ENCODE measurements at regions not wholly inside any gene's neighbourhood (a gene's known extent, or its start where the extent isn't known, plus 50 kb on each side); places are given as distances from the start of the nearest gene placed in this dataset.
"Not testable (repeated sequence)": the region's sequence is repeated elsewhere in the genome, so short reads cannot be mapped to it uniquely, and the experiment has no call there.

DNA sequence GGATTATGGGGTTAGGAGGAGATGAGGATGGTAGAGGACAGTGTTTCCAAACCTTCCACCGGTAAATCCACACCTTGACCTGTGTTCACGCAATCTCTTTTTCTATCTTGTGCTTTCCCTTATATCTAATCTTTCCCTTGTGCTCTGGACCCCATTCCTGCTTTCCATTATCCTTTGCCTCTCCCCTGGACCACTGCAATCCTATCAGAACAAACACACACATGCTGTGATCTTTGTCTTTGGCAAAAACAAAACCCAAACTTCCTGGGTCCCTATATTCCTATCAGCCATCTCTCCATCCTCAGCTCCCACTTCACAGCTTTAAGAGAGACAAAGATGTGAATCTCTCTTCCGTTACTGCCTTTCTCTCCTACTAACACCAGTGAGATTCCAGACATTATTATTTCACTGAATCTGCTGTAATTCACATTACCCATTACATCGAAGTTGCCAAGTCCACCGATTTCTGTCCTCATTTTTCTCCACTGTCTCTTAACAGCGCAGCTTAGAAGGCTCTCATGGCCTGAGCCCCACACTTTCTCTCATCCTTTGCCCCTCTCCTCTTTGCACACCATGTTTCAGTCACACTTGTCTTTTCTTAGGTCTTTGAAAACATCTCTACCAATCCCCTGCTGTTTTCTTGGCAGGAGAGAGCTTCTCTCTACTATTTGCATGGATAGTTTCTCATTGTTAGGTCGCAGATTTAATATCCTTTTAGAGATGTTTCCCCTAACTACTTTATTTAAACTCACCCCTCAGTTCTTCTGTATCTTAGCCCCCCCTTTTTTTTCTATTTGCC is 230.0 kb upstream of the B3GALT2 start:
- DNase-seq = no peak

DNA sequence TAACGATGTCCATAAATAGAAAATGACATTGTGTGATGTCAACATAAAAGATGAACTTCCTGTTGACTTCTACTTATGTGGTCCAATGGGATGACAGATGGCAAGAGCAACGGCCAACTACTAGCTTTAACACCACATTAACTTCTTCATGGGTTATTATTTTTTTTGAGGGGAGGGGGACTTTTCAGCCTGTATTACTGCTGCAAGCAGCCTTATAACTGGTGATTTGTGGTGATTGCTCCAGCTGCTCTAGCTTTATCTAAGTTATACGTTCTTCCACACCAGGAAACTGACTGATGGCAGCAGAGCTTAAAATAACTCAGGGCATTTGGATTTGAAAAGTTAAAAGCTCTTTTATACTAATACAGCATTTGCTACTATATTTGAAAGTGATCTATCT is 228.8 kb upstream of the B3GALT2 start:
- no peak for DNase-seq

DNA sequence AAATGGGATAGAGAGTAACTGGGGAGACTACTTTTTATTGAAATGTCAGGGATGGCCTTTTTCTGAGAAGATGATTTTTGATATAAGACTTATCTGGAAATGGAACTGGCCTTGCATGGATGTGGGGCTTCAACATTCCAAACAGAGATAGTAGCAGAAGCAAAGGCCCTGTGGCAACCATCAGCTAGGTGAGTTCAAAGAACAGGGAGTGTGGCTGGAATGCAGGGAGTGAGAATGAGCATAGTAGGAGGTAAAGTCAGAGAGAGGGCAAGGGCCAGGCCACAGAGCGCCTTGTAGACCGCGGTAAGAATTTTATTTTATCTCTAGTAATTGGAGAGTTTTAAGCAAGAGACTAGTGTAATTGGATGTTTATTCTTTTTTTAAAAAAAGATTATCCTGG is 227.0 kb upstream of the B3GALT2 start:
- DNase-seq = no peak

DNA sequence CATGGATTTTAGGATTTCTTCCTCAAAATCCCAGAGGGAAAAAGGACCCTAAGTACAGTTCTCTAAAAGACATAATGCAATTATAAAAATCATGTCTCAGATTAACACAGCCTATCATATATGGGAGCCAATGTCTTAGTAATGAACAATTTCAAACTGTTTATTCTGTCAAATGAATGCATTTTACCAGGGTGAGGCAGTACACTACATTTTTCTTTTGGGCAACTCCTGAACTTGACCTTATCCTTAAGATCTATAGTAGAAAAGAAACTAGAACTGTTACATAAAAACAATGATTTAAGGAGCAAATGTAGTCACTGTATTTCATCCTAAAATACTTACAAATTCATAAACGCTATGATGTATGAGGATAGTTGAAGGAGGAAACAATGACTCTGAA is 226.3 kb upstream of the B3GALT2 start:
- no peak for DNase-seq

DNA sequence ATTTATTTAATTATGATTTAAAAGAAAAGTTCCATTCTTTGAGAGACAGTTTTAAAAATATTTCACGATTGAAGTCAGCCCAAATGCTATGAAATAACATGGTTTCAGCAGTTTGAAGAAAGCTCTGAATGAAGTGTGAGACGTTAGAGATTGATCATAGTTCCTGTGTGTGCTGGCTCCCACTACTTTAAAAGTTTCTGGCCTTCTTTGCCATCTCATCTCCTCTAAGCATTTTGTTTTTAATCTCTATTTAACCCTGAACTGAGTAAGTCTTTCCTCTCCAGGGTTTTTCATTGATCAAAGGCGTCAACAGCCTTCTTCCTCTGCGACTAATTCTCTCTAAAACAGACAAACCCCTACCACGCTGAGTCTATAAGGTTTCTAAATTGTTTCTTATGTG is 225.3 kb upstream of the B3GALT2 start:
- DNase-seq = no peak

DNA sequence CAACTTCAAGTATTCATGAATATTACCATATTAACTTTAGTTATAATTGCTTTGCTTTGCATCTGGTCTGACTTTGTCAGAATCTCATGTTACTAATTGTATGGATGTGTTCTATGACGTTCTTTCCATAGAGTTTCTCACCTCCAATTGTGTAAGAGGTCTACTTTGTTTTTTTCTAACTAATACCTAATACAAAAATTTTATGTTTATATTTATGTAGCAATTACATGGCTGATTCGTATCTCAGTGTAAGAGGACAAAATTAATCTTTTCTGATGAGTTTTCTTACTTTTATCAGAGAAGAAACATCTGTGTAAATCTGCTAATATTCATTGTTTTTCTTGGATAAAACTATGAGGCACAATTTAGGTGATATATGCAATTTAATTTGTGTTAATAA is 224.8 kb upstream of the B3GALT2 start:
- DNase-seq = no peak

DNA sequence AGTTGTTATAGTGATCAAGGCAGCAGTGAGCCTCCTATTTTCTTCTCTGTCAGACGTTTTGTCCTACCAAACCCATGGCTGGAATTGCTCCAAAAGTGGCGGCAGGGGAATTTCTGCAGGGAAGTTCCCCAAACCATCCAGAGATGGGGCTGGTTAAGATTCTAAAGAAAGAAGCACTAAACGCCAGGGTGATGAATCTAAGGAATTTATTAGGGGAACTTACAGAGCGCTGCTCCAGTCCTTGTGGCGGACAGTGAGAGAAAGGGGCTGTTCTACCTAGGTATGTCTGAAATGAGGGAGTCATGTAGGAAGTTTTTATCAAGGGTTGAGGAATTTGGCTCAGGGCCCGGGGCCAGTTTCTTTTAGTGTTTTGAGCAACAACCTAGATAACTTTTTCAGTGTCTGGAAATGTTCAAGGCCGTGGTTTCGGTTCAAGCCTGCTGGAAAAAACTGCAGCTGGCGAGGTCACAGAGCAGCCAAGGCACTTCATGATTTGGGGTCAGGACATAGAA is 222.4 kb upstream of the B3GALT2 start:
- DNase-seq = peak; percentile 2

DNA sequence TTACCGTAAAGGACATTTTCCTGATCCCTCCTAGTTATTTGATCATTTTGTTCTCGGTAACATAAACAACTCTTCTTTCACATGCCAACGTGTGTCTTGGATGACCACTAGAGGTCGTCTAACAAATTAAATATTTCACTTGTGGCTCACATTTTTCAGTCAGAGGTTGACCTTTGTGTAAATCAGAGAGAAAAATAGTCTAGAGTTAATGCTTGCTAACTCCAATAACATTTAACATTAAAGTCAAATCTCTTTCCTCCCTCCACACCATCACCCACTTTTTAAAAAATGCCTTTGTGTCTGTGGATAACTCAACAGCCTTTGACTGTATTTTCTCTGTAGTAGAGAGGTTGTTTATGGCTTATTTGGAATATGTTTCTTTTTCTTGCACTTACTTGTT is 220.5 kb upstream of the B3GALT2 start:
- DNase-seq = no peak

DNA sequence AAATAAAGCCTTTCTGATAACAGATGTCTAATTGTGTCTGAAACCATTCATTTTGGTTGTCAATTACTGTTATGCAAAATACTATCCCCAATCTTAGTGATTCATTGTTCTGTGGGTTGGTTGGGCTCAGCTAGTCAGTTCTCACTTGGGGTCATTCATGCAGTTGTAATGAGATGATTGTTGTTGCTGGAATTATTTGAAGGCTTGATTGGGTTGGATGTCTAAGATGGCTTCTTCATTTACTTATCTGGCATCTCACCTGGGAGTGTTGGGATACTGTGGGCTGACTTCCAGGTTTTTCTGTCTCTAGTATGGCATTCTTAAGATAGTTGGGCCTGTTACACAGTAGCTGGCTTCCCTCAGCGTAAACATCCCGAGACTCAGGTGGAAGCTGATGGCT is 217.8 kb upstream of the B3GALT2 start:
- DNase-seq = no peak

DNA sequence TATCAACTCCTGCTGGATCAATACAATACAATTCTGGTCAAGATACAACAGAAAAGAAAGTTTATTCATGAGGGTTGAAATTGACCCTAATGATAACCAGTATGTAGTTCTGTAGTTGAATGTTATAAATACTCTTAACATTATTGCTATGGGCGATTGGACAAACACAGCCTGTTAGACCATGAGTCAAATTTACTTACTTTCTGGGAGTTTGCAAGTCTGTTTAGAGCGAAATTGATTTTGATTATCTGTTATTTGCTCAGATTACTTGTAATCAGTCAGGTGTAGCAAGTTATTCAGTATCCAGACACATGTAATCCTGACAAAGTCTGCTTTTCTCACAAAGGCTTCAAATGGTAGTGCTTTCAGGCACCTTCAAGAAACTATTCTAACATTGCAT is 216.6 kb upstream of the B3GALT2 start:
- DNase-seq = no peak

DNA sequence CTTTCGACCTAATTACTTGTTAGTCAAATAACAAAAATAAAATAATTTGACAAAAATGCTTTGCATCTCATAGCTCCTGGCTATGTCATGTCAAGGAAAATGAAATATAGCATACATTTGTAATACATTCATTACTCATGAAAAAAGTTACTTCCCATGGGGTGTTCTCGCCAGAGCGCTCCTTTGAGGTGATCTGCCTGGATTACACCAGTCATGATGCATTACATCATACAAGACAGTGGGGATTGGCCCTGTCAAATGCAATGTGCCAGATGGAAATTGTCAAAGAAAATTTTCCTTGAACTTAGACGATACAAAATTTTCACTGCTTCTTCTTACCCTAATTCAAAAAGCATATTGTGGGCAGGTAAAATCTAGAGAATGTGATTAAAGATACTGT is 215.6 kb upstream of the B3GALT2 start:
- no peak for DNase-seq

DNA sequence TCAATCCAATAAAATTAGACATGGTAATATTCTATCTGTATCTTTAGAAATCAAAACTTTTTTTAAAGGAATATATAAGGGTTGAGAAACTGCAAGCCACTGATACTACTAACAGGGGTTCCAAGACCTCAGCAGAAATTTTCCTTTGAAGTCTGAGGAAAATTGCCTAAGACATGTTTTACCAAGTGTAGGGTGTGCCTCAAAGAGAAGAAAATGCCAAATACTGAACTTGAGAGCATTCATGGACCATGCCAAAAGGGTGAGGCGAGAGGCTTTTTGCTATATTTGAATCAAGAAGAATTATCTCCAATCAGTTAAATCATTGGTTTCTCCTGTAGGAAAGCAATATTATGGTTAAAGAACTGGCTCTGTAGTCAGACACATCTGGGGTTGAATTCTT is 207.9 kb upstream of the B3GALT2 start:
- no peak for DNase-seq

DNA sequence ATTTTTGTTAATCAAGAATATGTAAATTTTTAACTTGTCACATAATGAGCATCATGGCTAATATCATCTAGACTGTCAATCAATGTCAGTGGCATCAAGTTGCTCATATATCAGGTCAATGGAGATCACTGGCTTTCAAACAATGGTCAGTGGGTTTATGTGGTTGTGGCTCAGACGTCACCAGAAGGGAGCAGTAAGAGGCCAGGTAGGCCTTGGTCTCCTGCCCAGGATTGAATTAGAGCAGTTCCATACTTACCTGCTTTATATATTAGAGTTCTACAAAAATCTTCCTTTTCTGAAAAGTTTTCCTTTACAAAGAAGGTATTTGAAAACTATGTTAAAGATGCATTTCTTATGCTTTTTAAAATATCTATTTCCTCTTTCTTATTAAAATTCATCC is 206.3 kb upstream of the B3GALT2 start:
- DNase-seq = no peak

DNA sequence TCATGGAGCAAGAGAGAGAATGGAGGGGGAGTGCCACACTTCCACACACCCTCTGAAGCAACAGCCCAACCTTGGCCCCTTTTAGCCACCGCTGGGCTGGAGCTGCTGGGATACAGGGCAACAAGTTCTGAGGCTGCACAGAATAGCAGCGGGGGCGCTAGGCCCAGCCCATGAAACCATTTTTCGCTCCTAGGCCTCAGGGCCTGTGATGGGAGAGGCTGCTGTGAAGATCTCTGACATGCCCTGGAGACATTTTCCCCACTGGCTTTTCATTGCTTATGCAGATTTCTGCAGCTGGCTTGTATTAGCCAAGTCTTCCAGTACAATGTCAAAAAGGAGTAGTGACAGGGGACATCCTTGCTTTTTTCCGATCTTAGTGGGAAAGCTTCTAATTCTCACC is 202.3 kb upstream of the B3GALT2 start:
- DNase-seq = no peak

DNA sequence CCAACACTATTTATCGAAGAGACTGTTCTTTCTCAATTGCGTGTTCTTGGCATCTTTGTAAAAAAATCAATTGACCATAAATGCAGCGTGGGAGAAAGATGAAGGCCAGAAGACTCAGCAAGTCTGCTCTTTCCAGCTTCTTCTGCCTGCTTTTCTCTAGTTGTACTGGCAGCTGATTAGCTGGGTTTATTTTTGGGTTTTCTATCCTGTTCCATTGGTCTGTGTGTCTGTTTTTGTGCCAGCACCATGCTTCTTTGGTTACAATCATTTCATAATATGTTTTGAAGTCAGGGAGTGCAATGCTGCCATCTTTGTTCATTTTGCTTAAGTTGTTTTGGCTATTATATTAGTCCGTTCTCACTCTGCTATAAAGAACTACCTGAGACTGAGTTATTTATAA is 201.8 kb upstream of the B3GALT2 start:
- DNase-seq = no peak

DNA sequence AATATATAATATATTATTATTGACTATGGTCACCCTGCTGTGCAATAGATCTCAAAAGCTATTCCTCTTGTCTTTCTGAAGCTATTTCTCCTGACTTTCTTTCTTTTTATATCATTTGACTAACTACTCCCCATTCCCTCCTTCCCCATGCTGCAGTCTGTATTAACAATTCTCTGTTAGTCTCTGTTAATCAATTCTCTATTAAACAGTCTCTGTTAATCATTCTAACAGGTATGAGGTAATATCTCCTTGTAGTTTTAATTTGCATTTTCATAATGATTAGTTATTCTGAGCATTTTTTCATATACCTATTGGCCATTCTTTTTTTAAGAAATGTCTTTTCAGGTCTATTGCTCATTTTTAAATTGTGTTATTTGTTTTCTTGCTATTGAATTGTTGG is 201.0 kb upstream of the B3GALT2 start:
- no peak for DNase-seq

DNA sequence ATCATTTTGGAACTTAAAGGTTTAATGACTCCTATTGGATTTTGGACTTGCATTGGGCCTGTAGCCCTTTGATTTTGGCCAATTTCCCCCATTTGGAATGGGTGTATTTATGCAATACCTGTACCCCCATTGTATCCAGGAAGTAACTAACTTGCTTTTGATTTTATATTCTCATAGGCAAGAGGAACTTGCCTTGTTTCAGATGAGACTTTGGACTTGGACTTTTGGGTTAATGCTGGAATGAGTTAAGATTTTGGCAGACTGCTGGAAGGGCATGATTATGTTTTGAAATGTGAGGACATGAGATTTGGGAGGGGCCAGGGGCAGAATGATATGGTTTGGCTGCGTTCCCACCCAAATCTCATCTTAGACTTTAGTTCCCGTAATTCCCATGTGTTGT is 192.0 kb upstream of the B3GALT2 start:
- DNase-seq = not testable (repeated sequence)

DNA sequence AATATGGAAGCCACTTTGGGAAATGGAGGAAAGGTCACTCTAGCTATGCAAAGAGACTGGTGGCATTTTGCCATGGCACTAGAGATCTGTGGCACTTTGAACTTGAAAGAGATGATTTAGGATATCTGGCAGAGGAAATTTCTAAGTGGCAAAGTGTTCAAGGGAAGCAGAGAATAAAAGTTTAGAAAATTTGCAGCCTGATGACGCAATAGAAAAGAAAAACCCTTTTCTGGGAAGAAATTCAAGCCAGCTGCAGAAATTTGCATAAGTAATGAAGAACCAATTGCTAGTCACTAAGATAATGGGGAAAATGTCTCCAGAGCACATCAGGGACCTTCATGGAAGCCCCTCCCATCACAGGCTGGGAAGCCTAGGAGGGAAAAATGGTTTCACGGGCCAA is 191.1 kb upstream of the B3GALT2 start:
- DNase-seq = no peak

DNA sequence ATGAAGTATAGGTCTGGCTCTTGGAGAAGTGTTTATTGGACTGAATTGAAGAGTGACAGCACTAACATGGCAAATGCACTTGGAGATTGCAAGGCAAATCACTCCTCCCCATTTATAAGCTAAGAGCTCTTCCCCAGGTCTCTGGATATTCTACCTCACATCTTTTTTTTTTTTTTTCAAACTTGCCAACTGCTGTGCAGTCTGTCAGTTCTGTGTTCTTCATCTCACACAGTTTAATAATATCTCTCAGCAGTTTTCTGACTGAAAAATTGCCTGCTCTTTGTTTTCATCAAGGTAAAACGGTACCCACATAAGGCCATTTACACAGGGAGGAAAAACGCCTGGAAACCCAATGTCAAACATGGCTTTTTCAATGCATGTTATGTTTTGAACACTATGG is 186.1 kb upstream of the B3GALT2 start:
- no peak for DNase-seq

DNA sequence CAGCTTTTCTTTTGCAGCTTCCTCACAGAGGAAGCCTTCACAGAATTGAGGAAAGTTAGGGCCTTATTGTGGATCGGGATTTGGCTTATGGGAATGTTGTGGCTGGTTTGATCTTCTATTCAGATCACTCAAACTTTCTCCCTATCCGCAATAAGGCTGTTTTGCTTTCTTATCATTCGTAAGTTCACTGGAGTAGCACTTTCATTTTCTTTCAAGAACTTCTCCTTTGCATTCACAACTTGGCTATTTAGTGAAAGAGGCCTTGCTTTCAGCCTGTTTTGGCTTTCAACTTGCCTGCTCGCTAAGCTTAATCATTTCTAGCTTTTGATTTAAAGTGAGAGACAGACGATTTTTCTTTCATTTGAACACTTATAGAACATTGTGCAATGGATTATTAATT is 181.9 kb upstream of the B3GALT2 start:
- DNase-seq = no peak

DNA sequence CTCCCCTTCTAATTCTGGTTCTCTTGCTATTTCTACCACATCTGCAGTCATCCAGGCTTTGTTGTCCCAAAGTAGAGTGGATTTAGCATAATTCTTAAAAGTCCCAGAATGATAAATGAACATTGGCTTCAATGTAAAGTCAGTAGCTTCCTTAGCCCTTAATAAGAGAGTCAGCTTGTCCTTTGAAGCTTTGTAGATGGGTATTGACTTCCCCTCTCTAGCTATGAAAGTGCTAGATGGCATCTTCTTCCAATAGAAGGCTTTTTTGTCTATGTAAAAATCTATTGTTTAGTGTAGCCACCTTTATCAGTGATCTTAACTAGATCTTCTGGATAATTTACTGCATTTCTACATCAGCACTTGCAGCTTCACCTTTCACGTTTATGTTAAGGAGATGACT is 181.4 kb upstream of the B3GALT2 start:
- no peak for DNase-seq

DNA sequence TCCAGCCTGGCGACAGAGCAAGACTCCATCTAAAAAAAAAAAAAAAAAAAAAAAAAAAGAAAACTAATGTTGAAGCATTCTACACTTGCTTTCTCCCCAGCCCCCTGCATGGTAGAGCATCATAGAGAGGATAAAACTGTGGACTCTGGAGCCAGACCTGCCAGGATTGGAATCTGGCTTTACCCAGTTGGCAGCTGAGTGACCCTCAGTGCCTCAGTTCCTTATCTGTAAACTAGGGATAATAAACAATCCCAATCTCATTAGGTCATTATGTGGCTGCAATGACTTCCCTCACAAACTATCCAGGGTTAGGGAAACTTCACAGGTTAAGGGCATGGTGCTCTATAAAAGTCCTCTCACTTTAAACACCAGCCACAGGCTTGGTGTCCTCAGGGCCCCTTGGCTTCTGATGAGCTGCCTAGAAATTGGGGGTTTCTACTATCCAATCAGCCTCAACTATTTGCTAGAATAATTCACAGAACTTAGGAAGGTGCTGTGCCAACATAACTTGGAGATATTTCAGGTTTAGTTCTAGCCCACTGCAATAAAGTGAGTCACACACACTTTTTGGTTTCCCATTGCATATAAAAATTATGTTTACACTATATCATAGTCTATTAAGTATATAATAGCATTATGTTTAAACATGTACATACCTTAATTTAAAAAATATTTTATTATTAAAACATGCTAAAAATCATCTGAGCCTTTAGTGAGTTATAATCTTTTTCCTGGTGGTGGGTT is 180.5 kb upstream of the B3GALT2 start:
- DNase-seq = no peak

DNA sequence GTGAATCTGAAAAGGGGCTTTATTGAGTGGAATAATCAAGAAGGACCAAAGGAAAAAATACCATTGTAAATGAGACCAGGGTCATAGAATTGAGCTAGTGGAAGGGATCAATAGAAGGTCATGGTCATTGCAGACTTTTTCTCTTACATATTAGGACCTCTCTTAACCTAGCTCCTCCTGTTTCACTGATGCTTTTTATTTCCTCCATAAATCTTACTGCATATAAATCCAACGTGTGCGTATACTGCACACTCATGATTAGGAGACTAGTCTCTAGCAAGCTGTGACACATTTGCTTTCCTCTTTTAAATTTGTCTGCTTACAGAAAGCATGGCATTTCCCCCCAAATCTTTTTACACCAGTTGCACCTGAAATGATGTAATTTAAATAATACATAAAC is 179.6 kb upstream of the B3GALT2 start:
- no peak for DNase-seq

DNA sequence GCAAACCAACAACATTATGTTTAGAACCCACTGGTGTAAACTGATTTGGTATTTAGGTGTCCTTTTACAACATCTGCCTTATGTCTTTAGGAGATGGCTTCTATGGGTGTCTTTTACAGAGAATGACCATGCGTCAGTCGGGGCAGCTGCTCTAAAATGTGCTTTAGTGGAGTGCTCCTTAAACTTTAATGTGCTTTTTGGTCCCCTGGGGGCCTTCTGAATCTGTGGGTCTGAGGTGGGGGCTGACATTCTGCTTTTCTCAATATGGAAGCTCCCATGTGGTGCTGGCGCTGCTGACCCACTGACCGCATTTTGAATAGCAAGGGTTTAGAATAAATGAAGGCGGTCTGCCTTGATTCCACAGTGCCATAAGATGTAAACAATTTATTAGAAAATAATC is 173.2 kb upstream of the B3GALT2 start:
- no peak for DNase-seq

DNA sequence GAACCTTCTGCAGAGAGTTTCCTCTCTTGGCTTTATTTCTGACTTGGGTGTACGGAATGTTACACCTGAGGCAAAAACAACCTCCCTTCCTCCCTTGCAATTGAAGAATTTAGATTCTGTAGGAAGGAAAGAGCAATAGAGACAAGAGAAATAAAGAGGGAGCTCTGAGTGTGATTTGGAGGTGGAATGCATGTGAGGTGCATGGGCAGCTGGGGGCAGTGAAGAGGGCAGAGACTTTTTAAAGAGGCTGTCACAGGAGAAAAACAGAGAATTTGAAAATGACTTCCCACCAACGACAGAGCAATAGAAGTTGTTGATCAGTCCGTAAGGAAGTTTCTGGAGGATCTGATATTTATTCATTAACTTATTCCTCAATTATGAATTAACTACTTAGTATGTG is 172.0 kb upstream of the B3GALT2 start:
- DNase-seq = no peak
